K562 (cell line): ENCODE measurements at regions not wholly inside any gene's neighbourhood (a gene's known extent, or its start where the extent isn't known, plus 50 kb on each side); places are given as distances from the start of the nearest gene placed in this dataset.

ENCODE experiments used
- ATAC-seq: fragments of 200-7000 bp; cut with Tn5 transposase; 3 replicates; pipeline ENCODE4 v1.9.1; 2020; ENCODE audit warnings: moderate library complexity
- BruUV-seq: library from RNA; stranded (reverse); fragments of 400-500 nt; replicated peaks from 2 replicates; lab custom pipeline; 2021; lab: Mats Ljungman, UMichigan
- CTCF ChIA-PET: fragments of 300-600 bp; formaldehyde crosslinking; extraction: SDS; loops from one replicate; lab custom pipeline; 2021; ENCODE audit warnings: low intra/inter-chr PET ratio; lab: Yijun Ruan, JAX
- POLR2A ChIA-PET: fragments of 300-600, 350-650 bp; sonication (Branson Sonifier 250); formaldehyde crosslinking; extraction: SDS; loops from one replicate; lab custom pipeline; 2021; ENCODE audit warnings: antibody characterized with exemption, inconsistent platforms; lab: Yijun Ruan, JAX
- DNase-seq, 4 experiments: peaks; one replicate each; pipeline versions ENCODE4 v3.0.0 to v3.0.0-alpha.2; 2011 to 2018; ENCODE audit warnings: low spot score in 3 of 4, mixed read lengths in 3 of 4; ENCODE audit errors: extremely low read depth in 1 of 4
- FAIRE-seq: peaks from 2 replicates; lab custom pipeline; 2011; peaks lifted over from hg19 to GRCh38; lab: Jason Lieb, UNC
- H2AFZ ChIP-seq: 2 replicates; pipeline ENCODE4 v1.6.0; 2011; ENCODE audit warnings: low read depth, low read length, control low read depth, inconsistent platforms
- H3K27ac ChIP-seq: fragments of 200-600 bp; 3 replicates; pipeline ENCODE4 v1.8.0; 2011; ENCODE audit warnings: low read depth, mild to moderate bottlenecking, control low read depth, inconsistent platforms, low read length, moderate library complexity, mixed read lengths; ENCODE audit errors: extremely low read depth
- H3K27me3 ChIP-seq, 2 experiments: fragments of 300-600 bp in 1 of 2; 2 replicates in 1 of 2; 3 replicates in 1 of 2; pipeline versions ENCODE4 v1.6.0 to v1.8.0; 2011; ENCODE audit warnings: inconsistent platforms in 2 of 2, low read length in 2 of 2, mild to moderate bottlenecking in 1 of 2, mixed read lengths in 1 of 2, moderate library complexity in 1 of 2; ENCODE audit not compliant: control insufficient read depth in 2 of 2, insufficient read depth in 2 of 2
- H3K36me3 ChIP-seq: fragments of 300-600 bp; 3 replicates; pipeline ENCODE4 v1.8.0; 2011; ENCODE audit warnings: mild to moderate bottlenecking, low read length, inconsistent platforms; ENCODE audit not compliant: control insufficient read depth, insufficient read depth
- H3K4me1 ChIP-seq, 2 experiments: fragments of 200-600 bp in 1 of 2; replicated peaks in 1 of 2; 2 replicates in 1 of 2; 3 replicates in 1 of 2; pipeline versions ENCODE4 v1.5.1 to v1.8.0; 2011; ENCODE audit warnings: inconsistent platforms in 2 of 2, low read length in 2 of 2, mild to moderate bottlenecking in 1 of 2, mixed read lengths in 1 of 2, moderate library complexity in 1 of 2; ENCODE audit not compliant: control insufficient read depth in 2 of 2, insufficient read depth in 2 of 2
- H3K4me2 ChIP-seq: 2 replicates; pipeline ENCODE4 v1.6.1; 2011; ENCODE audit warnings: low read length, control low read depth, inconsistent platforms, mixed read lengths; ENCODE audit not compliant: insufficient read depth
- H3K4me3 ChIP-seq: fragments of 200-600 bp; sonication (generic), shearing (Covaris generic); 2 replicates; pipeline ENCODE4 v1.5.1; 2016; ENCODE audit warnings: control low read depth, inconsistent platforms
- H3K79me2 ChIP-seq: fragments of 200-600 bp; 3 replicates; pipeline ENCODE4 v1.8.0; 2011; ENCODE audit warnings: low read length, inconsistent platforms; ENCODE audit not compliant: control insufficient read depth, insufficient read depth
- H3K9ac ChIP-seq, 2 experiments: 2 replicates each; pipeline versions ENCODE4 v1.6.0 to v1.6.1; 2011; ENCODE audit warnings: low read depth in 2 of 2, low read length in 2 of 2, control low read depth in 1 of 2, inconsistent platforms in 1 of 2, mild to moderate bottlenecking in 1 of 2, mixed read lengths in 1 of 2; ENCODE audit not compliant: insufficient read depth in 1 of 2
- H3K9me1 ChIP-seq: one replicate; pipeline ENCODE4 v1.6.0; 2011; ENCODE audit warnings: inconsistent platforms, mild to moderate bottlenecking, low read length, moderate library complexity; ENCODE audit not compliant: control insufficient read depth, insufficient read depth
- H3K9me3 ChIP-seq: replicated peaks from 2 replicates; pipeline ENCODE4 v1.5.1; 2011; ENCODE audit warnings: low read depth, low read length, inconsistent platforms; ENCODE audit not compliant: control insufficient read depth, insufficient read depth
- H4K20me1 ChIP-seq: replicated peaks from 2 replicates; pipeline ENCODE4 v1.6.1; 2011; ENCODE audit warnings: low read length, inconsistent platforms, mixed read lengths; ENCODE audit not compliant: control insufficient read depth, insufficient read depth
- ATF4 ChIP-seq: fragments of 450-650 bp; formaldehyde crosslinking; IDR thresholded peaks from 2 replicates; pipeline ENCODE4 v1.4.0; 2022; ENCODE audit warnings: mild to moderate bottlenecking, moderate library complexity
- CBFB ChIP-seq: sonication (generic); formaldehyde crosslinking; IDR thresholded peaks from 2 replicates; pipeline ENCODE4 v1.4.0; 2020; ENCODE audit warnings: mild to moderate bottlenecking, missing genetic modification reagents
- CTCFL ChIP-seq: IDR thresholded peaks from 2 replicates; pipeline ENCODE4 v1.6.1; 2011; ENCODE audit warnings: borderline replicate concordance, low read depth, mild to moderate bottlenecking, moderate library complexity, low read length; ENCODE audit not compliant: insufficient read depth, poor library complexity, severe bottlenecking
- DNMT1 ChIP-seq: fragments of 450-650 bp; IDR thresholded peaks from 2 replicates; pipeline ENCODE4 v1.6.1; 2016; ENCODE audit warnings: antibody characterized with exemption, mild to moderate bottlenecking
- GATA2 ChIP-seq: sonication (generic); formaldehyde crosslinking; IDR thresholded peaks from 2 replicates; pipeline ENCODE4 v1.4.0; 2020; ENCODE audit warnings: mild to moderate bottlenecking, missing genetic modification reagents
- NR0B1 ChIP-seq: fragments of 450-650 bp; IDR thresholded peaks from one replicate; pipeline ENCODE4 v1.6.1; 2018; ENCODE audit warnings: mild to moderate bottlenecking, moderate library complexity; ENCODE audit not compliant: partially characterized antibody
- NR3C1 ChIP-seq: sonication (generic); formaldehyde crosslinking; IDR thresholded peaks from 2 replicates; pipeline ENCODE4 v1.8.1; 2022; ENCODE audit warnings: missing genetic modification reagents
- TCF7 ChIP-seq: sonication (generic); IDR thresholded peaks from 2 replicates; pipeline ENCODE4 v1.6.1; 2016; ENCODE audit warnings: antibody characterized with exemption, borderline replicate concordance
- TEAD2 ChIP-seq: fragments of 450-650 bp; IDR thresholded peaks from 2 replicates; pipeline ENCODE4 v1.6.1; 2016; ENCODE audit warnings: missing genetic modification characterization, control low read depth, missing compliant biosample characterization
- ZFX ChIP-seq: sonication (generic); formaldehyde crosslinking; IDR thresholded peaks from 2 replicates; pipeline ENCODE4 v1.8.0; 2022; ENCODE audit warnings: mild to moderate bottlenecking, missing genetic modification reagents, moderate library complexity
- ZNF274 ChIP-seq: IDR thresholded peaks from 2 replicates; pipeline ENCODE4 v1.6.1; 2011; ENCODE audit warnings: low read depth, mild to moderate bottlenecking, low read length, moderate library complexity, borderline replicate concordance
- ZNF76 ChIP-seq: fragments of 250-450 bp; sonication (Bioruptor Pico); IDR thresholded peaks from 2 replicates; pipeline ENCODE4 v1.4.0; 2020; ENCODE audit warnings: mild to moderate bottlenecking, moderate library complexity, borderline replicate concordance
- WGBS: fragments of 100-300 bp; shearing (Covaris generic); methylation state at CpG from one replicate; pipeline ENCODE4 v1.1.6; 2016; ENCODE audit warnings: low coverage, mixed read lengths; ENCODE audit not compliant: insufficient coverage; ENCODE audit errors: missing lambda C conversion rate; 5-methylcytosine and 5-hydroxymethylcytosine counted together
- in situ Hi-C: fragments of 300-500 bp; cut with MboI; formaldehyde crosslinking; loops from 4 replicates; pipeline ENCODE4 v1.15.0; 2018; ENCODE audit warnings: inconsistent platforms, mixed read lengths
- intact Hi-C: fragments of 100-400 bp; cut with micrococcal nuclease; formaldehyde crosslinking; loops from 2 replicates; pipeline ENCODE4 v1.14.2; 2022

DNA sequence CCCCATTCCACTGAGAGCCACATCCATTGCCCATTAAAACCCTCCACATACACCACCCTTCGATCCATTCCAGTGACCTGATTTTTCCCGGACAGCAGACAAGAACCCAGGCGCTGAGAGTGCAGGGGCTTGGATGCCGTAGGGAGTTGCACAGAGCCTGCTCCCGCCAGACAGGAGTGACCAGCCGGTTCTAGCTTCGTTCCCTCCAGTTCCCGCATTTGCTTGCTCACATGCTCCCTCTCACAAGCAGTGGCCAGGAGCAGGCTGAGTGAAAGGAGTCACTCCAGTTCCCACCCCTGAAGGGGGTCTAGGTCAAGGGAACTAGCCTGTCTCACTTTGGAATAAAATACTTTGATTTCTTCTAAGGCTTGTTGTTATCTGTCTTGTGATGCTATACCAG lies 119.5 kb downstream of the SKIDA1 start:
- ChIA-PET POLR2A (no interaction called here), CTCF (no interaction called here)
- Histone ChIP-seq H3K27ac (no peak overlapping the region), H3K79me2 (no peaks in the 10 kb centered on the region), H3K9ac (no peak overlapping the region), H3K27me3 (peaks cover 12 to 38% of the 10 kb centered on the region in 2 experiments), H2AFZ (no peak overlapping the region), H3K9me1 (no peaks in the 10 kb centered on the region), H4K20me1 (no peaks in the 10 kb centered on the region), H3K4me3 (no peak overlapping the region)
- in situ Hi-C loops = no loop called here
- no peak for ATAC-seq
- FAIRE-seq = no peak
- DNase-seq = no peak
- TF ChIP-seq ATF4 (no peak), NR0B1 (no peak), ZNF274 (no peak), GATA2 (CRISPR knock-in tag) (no peak), NR3C1 (CRISPR knock-in tag) (no peak), CTCFL (no peak), ZFX (CRISPR knock-in tag) (no peak), CBFB (no peak), TCF7 (no peak), TEAD2 (tag) (no peak), DNMT1 (no peak), ZNF76 (no peak)
- TF ChIP-seq, all 486 proteins: peak for 0
- Histone ChIP-seq H3K9me3 (no peaks in the 10 kb centered on the region), H3K4me1 (peaks cover 0 to 8% of the 10 kb centered on the region in 2 experiments; a peak in 3 of 5 replicates), H3K4me2 (no peak overlapping the region), H3K36me3 (no peaks in the 10 kb centered on the region)
- WGBS = 35% methylated on average over 8 of the region's 8 CpGs
- intact Hi-C loops = no loop called here
- BruUV-seq = no TSS peak
